CD4-positive, alpha-beta T cell treated with Interleukin-4 for 4 hours (primary cell): ENCODE measurements at regions not wholly inside any gene's neighbourhood (a gene's known extent, or its start where the extent isn't known, plus 50 kb on each side); places are given as distances from the start of the nearest gene placed in this dataset.
"Not testable (repeated sequence)": the region's sequence is repeated elsewhere in the genome, so short reads cannot be mapped to it uniquely, and the experiment has no call there.

Experiments used
- DNase-seq: peaks from one replicate; pipeline ENCODE4 v3.0.0-alpha.2; 2020

DNA sequence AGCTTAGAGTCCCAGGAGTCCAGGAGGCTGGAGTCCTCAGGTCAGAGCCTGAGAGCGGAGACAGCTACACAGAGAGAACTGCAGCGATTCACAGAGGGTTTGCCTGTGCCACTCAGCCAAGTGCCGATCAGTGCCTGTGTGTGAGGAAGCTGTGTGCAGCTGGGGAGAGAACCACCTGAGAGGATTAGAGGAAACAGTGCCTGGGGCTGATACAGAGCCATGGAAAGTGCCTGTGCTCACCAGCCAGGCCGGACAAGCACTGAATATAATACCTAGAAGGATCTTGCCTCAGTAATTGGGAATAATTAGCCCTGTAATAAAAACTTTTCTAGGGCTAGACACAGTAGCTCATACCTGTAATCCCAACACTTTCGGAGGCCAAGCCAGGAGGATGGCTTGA is 134.7 kb downstream of the ARHGAP11B start:
- not testable (repeated sequence) for DNase-seq

DNA sequence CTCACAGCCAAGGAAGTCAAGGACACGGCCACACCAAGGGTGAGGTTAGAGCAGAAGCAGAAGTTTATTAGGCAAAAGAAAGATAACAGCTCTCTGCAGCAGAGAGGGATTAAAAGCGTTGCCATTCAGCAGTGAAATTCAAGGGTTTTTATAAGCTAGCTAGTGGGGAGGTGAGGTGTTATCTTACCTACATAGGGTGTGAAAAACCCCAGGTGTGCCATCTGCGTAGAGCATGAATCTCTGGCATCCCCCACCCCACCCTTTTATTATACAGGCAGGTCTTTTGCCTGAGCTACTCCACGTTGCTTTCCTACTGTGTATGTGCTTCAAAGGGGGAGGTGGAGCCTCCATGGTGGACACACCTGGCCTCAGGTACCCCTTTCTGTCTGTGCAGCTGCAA is 135.4 kb downstream of the ARHGAP11B start:
- DNase-seq, result not testable (repeated sequence)

DNA sequence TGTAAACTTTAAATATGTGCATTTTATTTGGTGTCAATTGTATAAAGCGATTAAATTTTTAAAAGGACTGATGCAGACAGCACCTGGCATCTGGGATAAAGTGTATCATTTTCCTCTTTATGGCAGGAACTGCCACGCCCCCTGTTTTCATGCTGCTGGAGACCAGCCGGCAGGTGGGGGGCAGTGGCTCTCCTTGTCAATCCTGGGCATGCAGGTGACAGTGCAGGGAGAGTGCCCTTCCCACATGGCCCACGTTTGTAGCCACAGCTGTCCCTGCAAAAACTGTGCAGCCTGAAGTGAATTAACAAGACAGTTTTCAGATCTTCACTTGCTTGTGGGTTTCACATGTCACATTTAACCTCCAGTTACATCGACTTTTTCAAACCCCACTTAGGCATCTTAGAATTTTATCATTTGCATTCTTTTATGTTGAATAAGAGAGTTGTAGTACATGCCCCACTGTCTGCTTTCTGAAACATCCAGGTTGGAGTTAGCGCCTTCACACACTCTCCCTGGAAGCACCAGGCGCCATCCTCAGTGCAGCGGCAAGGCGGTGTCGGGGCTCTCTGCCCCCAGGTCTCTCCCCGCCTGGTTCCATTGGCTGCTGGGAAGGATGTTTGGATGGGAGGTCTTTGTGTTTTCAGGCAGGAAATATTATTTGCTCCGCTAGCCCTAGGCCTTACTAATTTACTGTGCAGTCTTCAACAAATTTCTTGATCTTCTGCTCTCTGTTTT is 134.2 kb upstream of the FAN1 start:
- not testable (repeated sequence) for DNase-seq

DNA sequence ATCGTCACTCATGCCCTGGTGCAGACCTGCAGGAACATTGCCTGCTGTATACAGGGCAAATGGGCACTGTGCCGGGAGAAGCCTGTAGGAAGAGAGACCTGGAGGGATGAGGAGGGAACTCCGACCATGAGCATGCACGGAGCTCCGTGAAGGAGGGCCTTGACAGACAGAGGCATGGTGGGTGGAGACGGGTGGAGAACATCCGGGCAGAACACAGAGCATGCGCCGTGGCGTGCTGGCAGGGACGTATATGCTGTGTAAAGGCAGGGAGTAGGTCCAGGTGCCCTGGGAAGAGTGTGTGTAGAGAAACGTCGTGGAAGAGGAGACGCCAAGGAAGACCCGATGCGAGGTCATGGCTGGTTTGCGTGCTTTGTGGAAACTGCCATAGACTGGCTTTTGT is 133.0 kb upstream of the FAN1 start:
- no peak for DNase-seq

DNA sequence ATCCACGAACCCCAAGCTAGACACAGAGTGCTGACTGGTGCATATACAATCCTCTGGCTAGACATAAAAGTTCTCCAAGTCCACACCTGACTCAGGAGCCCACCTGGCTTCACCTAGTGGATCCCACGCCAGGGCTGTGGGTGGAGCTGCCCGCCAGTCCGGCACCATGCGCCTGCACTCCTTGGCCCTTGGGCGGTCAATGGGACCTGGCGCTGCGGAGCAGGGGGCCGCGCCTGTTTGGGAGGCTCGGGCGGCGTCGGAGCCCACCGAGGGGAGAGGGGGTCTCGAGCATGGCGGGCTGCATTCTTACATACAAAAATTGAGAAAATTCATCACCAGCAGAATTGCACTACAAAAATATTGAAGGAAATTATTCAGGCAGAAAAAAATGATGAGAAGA is 120.7 kb upstream of the FAN1 start:
- no peak for DNase-seq

DNA sequence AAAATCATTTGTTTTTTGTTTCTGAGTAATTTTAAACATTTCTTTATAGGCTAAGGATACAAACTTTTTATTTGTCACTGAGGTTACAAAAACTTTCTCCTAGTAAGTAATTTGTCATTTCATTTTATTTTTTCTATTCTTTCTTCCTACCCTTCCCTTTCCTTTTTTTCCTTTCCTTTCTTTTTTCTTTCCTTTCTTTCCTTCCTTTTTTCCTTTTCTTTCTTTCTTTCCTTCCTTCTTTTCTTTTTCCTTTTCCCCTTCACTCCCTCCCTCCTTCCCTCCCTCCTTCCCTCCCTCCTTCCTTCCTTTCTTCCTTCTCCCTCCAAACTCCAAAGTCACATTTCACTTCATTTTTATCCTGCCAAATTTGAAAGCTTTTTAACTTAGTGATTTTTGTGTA is 115.1 kb upstream of the FAN1 start:
- no peak for DNase-seq

DNA sequence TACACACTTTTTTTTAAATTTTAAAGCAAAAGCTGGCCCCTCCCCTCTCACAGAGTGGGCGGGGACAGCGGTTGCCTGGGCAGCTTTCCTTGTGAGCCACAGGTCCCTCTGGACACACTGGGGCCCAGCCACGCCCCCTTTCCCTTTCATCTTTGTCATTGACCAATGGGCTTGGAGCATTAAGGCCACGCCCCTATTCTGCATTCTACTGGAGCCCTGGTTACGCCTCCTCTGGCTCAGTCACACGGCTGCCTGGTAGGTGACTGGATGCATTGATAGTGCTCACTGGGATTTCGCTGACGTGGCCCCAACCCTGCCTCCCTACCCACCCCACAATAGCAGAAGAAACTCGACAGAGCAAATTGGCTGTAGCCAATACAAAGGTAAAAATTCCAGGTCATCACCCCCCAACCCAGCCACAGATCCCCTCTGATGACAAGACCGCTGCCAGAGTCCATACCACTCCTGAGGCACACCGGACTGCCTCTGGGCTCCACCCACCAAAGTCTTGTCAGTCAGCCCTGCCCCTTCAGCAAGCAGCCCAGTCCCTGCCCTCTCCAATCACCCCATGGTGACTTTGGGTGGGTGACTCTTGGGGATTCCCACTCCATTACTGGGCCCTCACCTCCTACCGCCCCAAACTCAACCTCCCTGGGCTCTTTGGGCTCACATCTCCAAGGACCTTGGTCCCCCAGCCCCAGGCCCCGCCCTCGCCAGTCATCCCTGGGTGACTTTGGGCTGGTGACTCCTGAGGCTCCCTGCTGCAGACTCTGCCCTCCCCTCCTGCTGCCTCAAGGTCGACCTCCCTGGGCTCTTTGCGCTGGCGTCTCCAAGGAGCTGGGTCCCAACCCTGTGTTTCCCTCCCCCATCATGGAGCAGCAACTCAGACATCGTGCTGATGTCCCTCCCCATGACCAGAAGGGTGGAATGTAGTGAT is 112.2 kb upstream of the FAN1 start:
- DNase-seq, result no peak

DNA sequence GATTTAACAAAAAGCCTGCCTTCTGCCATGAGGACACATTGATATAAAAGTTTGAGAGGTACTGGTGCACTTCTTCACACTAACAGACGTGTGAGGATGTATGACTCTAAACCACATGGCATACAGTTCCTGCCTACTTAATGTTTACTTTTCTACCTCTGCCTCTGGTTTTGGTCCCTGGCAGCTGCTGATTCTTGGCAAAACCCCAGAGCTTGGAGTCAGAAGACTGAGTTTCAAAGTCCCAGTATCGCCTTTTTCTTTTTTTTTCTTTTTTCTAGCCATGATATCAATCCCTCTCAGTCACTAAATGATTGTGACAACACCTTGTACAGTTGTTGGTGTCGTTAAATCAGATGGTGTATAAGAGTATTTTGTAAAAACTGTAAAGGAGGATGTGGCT is 110.9 kb upstream of the FAN1 start:
- DNase-seq, result not testable (repeated sequence)

DNA sequence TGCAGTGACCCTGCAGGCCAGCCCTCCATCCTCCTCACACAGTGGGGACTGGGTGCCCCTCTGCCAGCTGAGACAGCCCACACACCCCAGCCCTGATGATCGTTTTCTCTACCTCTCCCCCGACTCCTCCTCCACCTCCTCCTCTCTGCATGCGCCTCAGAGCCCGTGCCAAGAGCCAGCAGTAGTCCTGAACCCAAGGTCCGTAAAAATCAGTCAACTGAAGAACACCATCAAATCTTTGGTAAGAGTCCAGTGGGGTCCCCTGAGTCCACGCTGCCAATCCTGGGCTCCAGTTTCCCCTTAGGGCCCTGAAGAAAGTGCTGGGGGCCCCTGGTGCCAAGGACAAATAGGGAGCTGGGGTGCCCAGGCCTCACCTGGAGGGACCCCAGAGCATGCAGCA is 109.3 kb upstream of the FAN1 start:
- DNase-seq, result no peak

DNA sequence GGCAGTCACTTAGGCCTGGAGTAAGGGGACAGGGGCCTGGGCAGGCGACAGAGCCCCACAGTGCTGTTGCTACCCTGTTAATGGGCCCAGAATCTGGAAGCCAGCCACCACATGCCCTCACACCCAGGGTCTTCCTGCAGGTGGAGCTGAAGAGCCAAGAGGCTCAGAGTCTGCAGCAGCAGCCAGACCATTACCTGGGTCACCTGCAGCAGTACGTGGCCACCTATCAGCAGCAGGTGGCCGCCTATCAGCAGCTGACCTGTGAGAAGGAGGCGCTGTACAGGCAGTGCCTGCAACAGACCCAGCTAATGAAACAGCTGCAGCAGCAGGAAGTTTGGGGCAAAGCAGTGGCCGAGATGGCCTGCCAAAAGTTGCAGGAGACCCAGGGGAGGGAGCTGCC is 104.2 kb upstream of the FAN1 start:
- DNase-seq, result not testable (repeated sequence)

DNA sequence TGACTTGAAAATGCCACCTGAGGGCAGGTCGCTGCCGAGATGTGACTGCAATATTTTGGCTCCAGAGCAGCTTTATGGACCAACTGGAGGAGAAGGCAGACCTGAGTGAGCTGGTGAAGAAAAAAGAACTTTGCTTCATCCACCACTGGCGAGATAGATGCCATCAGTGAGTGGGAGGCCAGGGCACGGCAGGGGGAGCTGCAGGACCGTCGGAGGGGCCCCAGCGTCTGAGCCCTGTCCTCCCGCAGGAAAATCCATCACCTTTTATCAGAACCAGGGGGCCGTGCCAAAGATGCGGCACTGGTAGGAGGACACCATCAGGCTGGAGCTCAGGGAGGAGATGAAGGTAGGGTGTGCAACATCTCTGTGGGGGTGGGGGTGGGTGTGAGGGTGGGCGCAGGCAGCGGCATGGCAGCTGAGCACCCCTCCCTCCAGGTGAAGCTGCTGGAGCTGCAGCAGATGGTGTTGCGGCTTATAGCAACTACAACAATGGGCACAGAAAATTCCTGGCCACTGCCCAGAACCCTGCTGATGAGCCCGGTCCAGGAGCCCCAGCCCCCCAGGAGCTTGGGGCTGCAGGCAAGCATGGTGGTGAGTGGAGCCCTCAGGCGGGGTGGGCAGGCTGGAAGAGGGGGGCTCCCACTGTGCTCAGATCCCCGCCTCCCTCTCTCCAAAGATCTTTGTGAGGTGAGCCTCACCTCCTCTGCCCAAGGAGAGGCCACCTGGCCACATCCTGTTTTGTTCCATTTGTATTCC is 102.4 kb upstream of the FAN1 start:
- not testable (repeated sequence) for DNase-seq

DNA sequence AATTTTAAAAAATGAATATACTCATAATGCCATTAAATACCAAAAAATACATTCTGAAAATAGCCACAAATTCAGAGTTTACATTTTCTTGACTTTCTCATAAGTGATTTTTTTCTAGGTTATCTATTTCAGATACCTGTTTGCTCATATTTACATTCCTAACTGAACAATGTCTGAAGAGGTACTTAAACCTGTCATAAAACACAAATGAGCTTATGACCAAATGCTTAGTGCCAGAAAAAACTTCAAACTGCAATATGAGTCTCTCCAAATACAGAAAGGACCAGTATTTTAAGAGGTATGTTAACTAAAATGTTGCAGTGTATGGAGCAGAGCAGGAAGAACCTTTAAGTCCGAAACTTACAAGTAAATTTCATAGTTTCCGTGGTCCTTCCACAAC is 101.7 kb upstream of the FAN1 start:
- not testable (repeated sequence) for DNase-seq

DNA sequence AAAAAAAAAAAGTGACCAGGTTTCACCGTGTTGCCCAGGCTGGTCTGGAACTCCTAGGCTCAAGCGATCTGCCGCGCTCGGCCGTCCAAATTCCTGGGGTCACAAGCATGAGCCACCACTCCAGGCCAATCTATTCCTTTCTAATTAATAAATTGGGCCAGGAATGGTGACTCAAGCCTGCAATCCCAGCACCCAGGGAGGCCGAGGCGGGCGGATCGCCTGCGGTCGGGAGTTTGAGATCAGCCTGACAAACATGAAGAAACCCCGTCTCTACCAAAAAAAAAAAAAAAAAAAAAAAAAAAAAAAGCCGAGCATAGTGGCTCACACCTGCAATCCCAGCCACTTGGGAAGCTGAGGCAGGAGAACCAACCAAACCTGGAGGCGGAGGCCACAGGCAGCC is 100.0 kb upstream of the FAN1 start:
- not testable (repeated sequence) for DNase-seq

DNA sequence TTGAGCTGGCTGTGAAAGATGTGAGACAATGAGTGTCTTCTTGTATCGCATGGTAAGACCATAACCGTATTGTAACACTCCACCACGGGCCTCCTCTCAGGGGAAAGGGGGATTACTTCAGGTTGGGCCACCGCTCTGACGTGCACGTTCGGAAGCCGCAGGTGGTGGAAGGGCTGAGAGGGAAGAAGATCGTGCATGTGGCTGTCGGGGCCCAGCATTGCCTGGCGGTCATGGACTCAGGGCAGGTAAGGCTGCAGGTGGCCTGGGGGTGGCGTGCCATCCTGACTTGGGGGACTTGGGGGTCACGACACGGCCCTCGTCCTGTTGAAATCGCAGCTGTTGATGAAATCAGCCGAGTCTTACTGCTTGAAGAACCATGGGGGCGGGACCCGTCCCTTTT is 87.3 kb upstream of the FAN1 start:
- DNase-seq, result no peak

DNA sequence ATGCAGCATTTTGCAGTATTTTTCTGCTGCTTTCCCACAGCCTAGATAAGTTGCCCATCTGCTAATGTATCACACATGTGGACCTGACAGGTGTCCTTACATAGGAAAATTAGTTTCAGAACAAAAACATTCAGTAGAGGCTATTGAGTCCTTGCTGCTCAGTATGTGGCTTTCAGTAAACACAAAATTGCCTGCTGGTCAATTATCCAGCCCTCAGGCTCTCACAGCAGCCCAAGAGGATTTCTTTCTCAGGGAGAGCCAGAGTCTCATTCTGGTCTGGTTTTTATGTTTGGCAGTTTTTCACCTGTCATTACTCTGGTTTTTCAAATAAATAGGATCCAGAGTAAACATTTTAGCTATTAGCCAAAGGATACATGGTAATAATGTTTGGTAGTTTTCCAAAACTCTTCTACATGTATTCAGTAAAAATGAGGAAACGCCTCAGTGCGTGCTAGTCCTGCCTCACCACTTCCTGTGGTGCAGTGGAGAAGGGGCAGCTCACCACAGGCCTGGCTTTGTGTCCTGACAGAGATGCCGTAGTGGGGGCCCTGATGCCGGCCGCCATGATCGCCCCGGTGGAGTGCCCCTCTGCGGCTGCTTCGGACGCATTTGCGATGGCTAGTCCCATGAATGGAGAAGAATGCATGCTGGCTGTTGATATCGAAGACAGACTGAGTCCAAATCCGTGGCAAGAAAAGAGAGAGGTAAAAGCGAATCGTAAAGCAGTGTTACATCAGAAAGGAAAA is 80.5 kb upstream of the FAN1 start:
- DNase-seq, result peak; percentile 59

DNA sequence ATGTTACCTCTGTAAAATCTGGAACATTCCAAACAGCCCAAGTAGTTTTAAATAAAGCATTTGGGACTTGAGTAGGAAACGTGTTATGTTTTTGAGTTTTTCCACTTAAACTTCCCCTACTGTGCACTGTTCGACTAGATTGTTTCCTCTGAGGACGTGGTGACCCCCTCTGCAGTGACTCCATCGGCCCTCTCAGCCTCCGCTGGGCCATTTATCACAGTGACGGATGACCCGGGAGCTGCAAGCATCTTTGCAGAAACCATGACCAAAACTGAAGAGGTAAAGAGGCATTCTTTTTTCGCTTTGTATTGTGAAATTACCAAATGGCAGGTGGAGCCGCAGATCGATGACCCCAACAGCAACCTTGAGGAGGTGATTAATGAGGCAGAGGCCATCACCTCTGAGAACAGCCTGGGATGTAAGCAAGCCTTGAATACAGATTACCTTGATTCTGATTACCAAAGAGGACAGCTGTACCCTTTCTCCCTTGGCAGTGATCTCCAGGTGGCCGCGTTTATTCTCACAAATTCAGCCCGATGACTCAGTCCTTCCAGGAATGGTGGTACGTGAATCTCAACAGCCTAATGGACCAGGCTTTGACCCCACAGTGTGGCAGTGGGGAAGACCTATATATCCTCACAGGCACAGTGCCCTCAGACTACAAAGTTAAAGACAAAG is 79.1 kb upstream of the FAN1 start:
- DNase-seq, result no peak

DNA sequence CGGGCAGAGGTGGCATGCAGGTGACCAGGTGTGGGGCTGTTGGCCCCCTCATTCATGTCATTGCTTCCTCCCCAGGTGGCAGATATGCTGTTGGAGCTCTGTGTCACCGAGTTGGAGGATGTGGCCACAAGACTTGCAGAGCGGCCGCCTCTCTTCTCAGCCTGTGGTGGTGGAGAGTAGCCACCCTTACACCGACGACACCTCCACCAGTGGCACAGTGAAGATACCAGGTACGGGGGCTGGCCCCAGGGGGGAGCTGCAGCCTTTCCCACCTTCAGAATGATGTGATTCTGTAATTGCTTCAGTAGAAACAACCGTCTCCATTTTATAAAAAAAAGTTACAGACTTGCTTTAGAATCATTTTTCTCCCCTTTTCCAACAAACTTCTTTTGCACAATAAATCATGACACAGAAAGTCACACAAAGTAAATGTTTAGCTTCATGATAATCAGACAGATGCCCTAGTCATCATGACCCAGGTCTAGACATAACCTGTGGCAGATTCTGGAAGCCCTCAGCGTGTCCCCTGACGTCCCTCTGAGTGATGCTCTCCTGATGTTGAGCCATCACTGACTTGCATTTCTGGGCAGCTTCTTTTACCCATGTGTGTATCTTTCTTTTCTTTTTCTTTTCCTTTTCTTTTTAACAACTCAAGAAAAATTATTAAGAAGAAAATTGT is 76.0 kb upstream of the FAN1 start:
- DNase-seq, result no peak

DNA sequence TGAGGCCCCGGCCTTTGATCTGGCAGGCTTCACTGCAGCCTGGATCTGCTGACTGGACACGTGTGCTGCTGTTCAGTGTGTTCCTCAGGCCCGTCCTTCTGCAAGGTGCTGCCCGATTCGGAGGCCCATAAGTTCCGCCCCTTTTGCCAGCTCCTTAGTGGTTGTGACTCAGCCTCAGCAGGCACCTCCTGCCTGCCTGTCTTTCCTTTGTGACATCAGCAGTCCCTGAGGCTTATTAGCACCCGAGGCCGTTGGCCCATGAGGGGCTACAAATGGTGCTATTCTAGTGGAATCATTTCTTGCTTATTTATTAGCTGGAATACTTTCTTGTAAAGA is 75.4 kb upstream of the FAN1 start:
- DNase-seq, result peak; percentile 9

DNA sequence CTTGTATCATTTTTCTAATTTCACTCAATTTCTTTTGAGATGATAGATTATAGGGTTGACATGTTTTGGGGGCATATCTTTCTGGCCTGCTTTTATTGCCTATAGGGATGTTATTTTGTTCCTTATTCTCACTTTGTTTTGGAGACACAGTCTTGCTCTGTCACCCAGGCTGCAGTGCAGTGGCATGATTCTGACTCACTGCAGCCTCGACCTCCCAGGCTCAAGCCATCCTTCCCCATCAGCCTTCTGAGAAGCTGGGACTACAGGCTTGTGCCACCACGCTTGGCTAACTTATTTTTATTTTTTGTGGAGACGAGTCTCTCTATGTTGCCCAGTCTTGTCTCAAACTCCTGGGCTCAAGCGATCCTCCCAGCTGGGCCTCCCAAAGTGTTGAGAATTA is 72.8 kb upstream of the FAN1 start:
- no peak for DNase-seq

DNA sequence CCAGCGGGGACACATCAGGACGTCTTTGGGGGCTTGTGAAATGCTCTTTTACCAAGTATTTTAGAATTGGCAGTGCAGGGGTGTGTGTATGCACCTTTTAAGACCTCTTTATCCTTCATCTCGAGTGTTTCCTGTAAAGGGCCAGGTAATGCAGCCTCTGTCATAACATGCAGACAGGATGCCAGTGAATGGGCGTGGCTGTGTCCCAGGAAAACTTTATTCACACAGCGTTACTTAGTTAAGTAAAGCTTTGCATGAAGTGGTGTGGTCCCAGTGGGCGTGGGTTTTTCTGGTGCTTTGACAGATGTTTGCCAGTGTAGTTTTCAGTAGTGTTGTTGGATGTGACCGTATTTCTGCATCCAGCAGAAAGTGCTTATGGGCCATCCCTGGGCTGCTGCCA is 70.3 kb upstream of the FAN1 start:
- DNase-seq, result not testable (repeated sequence)

DNA sequence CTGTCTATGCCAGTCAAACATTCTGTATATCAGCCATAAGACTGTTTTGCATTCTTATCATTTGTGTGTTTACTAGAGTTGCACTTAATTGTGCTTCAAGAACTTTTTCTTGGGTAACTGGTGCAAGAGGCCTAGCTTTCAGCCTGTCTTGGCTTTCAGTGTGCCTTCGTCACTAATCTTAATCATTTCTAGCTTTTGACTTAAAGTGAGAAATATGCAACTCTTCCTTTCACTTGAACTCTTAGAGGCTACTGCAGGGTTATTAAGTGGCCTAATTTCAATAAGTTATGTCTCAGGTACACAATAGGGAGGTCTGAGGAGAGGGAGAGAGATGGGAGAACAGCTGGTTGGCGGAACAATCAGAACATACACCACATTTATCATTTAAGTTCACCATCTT is 62.1 kb upstream of the FAN1 start:
- not testable (repeated sequence) for DNase-seq
